H9 (cell line): ENCODE measurements at regions not wholly inside any gene's neighbourhood (a gene's known extent, or its start where the extent isn't known, plus 50 kb on each side); places are given as distances from the start of the nearest gene placed in this dataset.

Experiments
- DNase-seq: peaks from one replicate; pipeline ENCODE4 v3.0.0-alpha.2; 2017
- H2AFZ ChIP-seq: one replicate; pipeline ENCODE4 v1.6.1; 2013; ENCODE audit warnings: mild to moderate bottlenecking, low read length, control low read depth, moderate library complexity
- H2AK5ac ChIP-seq: 2 replicates; pipeline ENCODE4 v1.6.1; 2013; ENCODE audit warnings: low read length, control low read depth, mixed read lengths; ENCODE audit not compliant: insufficient read length
- H2BK120ac ChIP-seq: one replicate; pipeline ENCODE4 v1.6.1; 2013; ENCODE audit warnings: low read depth, mild to moderate bottlenecking, low read length, control low read depth, inconsistent platforms; ENCODE audit not compliant: poor library complexity, severe bottlenecking
- H2BK12ac ChIP-seq: 2 replicates; pipeline ENCODE4 v1.6.1; 2013; ENCODE audit warnings: low read length, control low read depth, mixed read lengths, low read depth; ENCODE audit not compliant: insufficient read length
- H2BK15ac ChIP-seq: 2 replicates; pipeline ENCODE4 v1.6.1; 2013; ENCODE audit warnings: low read depth, low read length, control low read depth
- H2BK20ac ChIP-seq: one replicate; pipeline ENCODE4 v1.6.1; 2013; ENCODE audit warnings: low read depth, mild to moderate bottlenecking, low read length, control low read depth, inconsistent platforms; ENCODE audit not compliant: poor library complexity, severe bottlenecking
- H2BK5ac ChIP-seq: 2 replicates; pipeline ENCODE4 v1.6.1; 2013; ENCODE audit warnings: low read length, control low read depth, mixed read lengths; ENCODE audit not compliant: insufficient read length
- H3K14ac ChIP-seq: 2 replicates; pipeline ENCODE4 v1.6.1; 2013; ENCODE audit warnings: low read length, control low read depth; ENCODE audit not compliant: insufficient read depth
- H3K18ac ChIP-seq: 2 replicates; pipeline ENCODE4 v1.6.1; 2013; ENCODE audit warnings: low read depth, mild to moderate bottlenecking, mixed read lengths, low read length, control low read depth; ENCODE audit not compliant: insufficient read length
- H3K23ac ChIP-seq: 2 replicates; pipeline ENCODE4 v1.6.1; 2013; ENCODE audit warnings: low read length, control low read depth, mixed read lengths, low read depth; ENCODE audit not compliant: insufficient read length
- H3K23me2 ChIP-seq: 2 replicates; pipeline ENCODE4 v1.6.1; 2013; ENCODE audit warnings: low read depth, mild to moderate bottlenecking, mixed read lengths, low read length, control low read depth; ENCODE audit not compliant: insufficient read length, poor library complexity, severe bottlenecking
- H3K27ac ChIP-seq: 2 replicates; pipeline ENCODE4 v1.5.1; 2013; ENCODE audit warnings: low read length, control low read depth, mixed read lengths, low read depth; ENCODE audit not compliant: insufficient read length
- H3K27me3 ChIP-seq: 2 replicates; pipeline ENCODE4 v1.6.1; 2013; ENCODE audit warnings: low read length, control low read depth, inconsistent platforms; ENCODE audit not compliant: insufficient read depth
- H3K4ac ChIP-seq: 2 replicates; pipeline ENCODE4 v1.6.1; 2013; ENCODE audit warnings: low read depth, mild to moderate bottlenecking, control low read depth, inconsistent platforms, low read length, moderate library complexity
- H3K4me1 ChIP-seq: 2 replicates; pipeline ENCODE4 v1.6.1; 2013; ENCODE audit warnings: low read length, control low read depth, inconsistent platforms; ENCODE audit not compliant: insufficient read depth
- H3K4me2 ChIP-seq: 2 replicates; pipeline ENCODE4 v1.6.1; 2013; ENCODE audit warnings: low read length, control low read depth, mixed read lengths; ENCODE audit not compliant: insufficient read length, insufficient read depth
- H3K56ac ChIP-seq: 2 replicates; pipeline ENCODE4 v1.6.1; 2013; ENCODE audit warnings: low read depth, mild to moderate bottlenecking, mixed read lengths, low read length, control low read depth; ENCODE audit not compliant: insufficient read length
- H3K79me1 ChIP-seq: 2 replicates; pipeline ENCODE4 v1.6.1; 2013; ENCODE audit warnings: low read depth, mild to moderate bottlenecking, moderate library complexity, low read length, control low read depth, inconsistent platforms; ENCODE audit not compliant: insufficient read depth, poor library complexity, severe bottlenecking
- H3K79me2 ChIP-seq: 2 replicates; pipeline ENCODE4 v1.6.1; 2013; ENCODE audit warnings: low read length, control low read depth, inconsistent platforms; ENCODE audit not compliant: insufficient read depth
- H3K9ac ChIP-seq: 2 replicates; pipeline ENCODE4 v1.6.1; 2013; ENCODE audit warnings: low read length, control low read depth, mixed read lengths; ENCODE audit not compliant: insufficient read length; ENCODE audit errors: extremely low read depth
- H3K9me3 ChIP-seq: one replicate; pipeline ENCODE4 v1.6.1; 2013; ENCODE audit warnings: low read depth, low read length, inconsistent platforms; ENCODE audit not compliant: control insufficient read depth
- H3T11ph ChIP-seq: one replicate; pipeline ENCODE4 v1.6.1; 2013; ENCODE audit warnings: mild to moderate bottlenecking, low read length, control low read depth, inconsistent platforms
- H4K20me1 ChIP-seq: one replicate; pipeline ENCODE4 v1.6.1; 2013; ENCODE audit not compliant: control insufficient read depth, insufficient read length, insufficient read depth
- H4K5ac ChIP-seq: 2 replicates; pipeline ENCODE4 v1.6.1; 2013; ENCODE audit warnings: low read depth, mild to moderate bottlenecking, mixed read lengths, low read length, control low read depth; ENCODE audit not compliant: insufficient read length
- H4K8ac ChIP-seq: replicated peaks from 2 replicates; pipeline ENCODE4 v1.6.1; 2013; ENCODE audit warnings: low read length, control low read depth, mixed read lengths, low read depth; ENCODE audit not compliant: insufficient read length
- H4K91ac ChIP-seq: 2 replicates; pipeline ENCODE4 v1.6.1; 2013; ENCODE audit warnings: low read depth, mild to moderate bottlenecking, moderate library complexity, mixed read lengths, low read length, control low read depth; ENCODE audit not compliant: insufficient read length
- H3K27ac Mint-ChIP-seq, 3 experiments: 2 replicates in 2 of 3; 3 replicates in 1 of 3; pipeline ENCODE4 v1.8.0; 2020 to 2021; ENCODE audit warnings: mixed read lengths in 3 of 3, mild to moderate bottlenecking in 1 of 3, moderate library complexity in 1 of 3
- H3K27me3 Mint-ChIP-seq: 2 replicates; pipeline ENCODE4 v1.8.0; 2021; ENCODE audit warnings: low read depth, mild to moderate bottlenecking, moderate library complexity, mixed read lengths
- H3K36me3 Mint-ChIP-seq, 3 experiments: 2 replicates in 2 of 3; 3 replicates in 1 of 3; pipeline ENCODE4 v1.8.0; 2020 to 2021; ENCODE audit warnings: low read depth in 3 of 3, mixed read lengths in 3 of 3; ENCODE audit not compliant: insufficient read depth in 1 of 3
- H3K4me1 Mint-ChIP-seq, 2 experiments: 2 replicates each; pipeline ENCODE4 v1.8.0; 2020; ENCODE audit warnings: mixed read lengths in 2 of 2
- H3K4me3 Mint-ChIP-seq, 2 experiments: 2 replicates in 1 of 2; 3 replicates in 1 of 2; pipeline ENCODE4 v1.8.0; 2020 to 2021; ENCODE audit warnings: mild to moderate bottlenecking in 2 of 2, mixed read lengths in 2 of 2, moderate library complexity in 1 of 2
- H3K9me3 Mint-ChIP-seq, 2 experiments: 2 replicates in 1 of 2; 3 replicates in 1 of 2; pipeline ENCODE4 v1.8.0; 2020; ENCODE audit warnings: mild to moderate bottlenecking in 2 of 2, mixed read lengths in 2 of 2, moderate library complexity in 1 of 2
- CTCF ChIP-seq: fragments of 200-600 bp; sonication (generic); conservative IDR thresholded peaks from 3 replicates; pipeline ENCODE4 v1.8.0; 2021; ENCODE audit warnings: antibody characterized with exemption, mild to moderate bottlenecking
- WGBS: extraction: QIAGEN DNeasy Blood & Tissue Kit; methylation state at CpG from one replicate; pipeline ENCODE4 v1.1.7; 2013; ENCODE audit warnings: missing lambda C conversion rate, low lambda C conversion rate, mixed read lengths; ENCODE audit not compliant: insufficient read length; ENCODE audit errors: extremely low coverage; 5-methylcytosine and 5-hydroxymethylcytosine counted together

GRCh38 chr2:122692400-122693083, 937.1 kb downstream of the TSN start:
- H3K27ac Mint-ChIP-seq, result no peak overlapping the region; a peak in 1 of 7 replicates
- Histone ChIP-seq H2BK120ac (no peak overlapping the region), H3K56ac (no peak overlapping the region), H2BK5ac (no peak overlapping the region), H4K8ac (no peak overlapping the region), H4K5ac (no peak overlapping the region), H3K4ac (no peak overlapping the region), H3K27me3 (no peaks in the 10 kb centered on the region), H2BK12ac (no peak overlapping the region), H3T11ph (no peak overlapping the region), H4K20me1 (no peaks in the 10 kb centered on the region), H2BK15ac (no peak overlapping the region), H3K9ac (no peak overlapping the region), H3K79me2 (no peaks in the 10 kb centered on the region), H3K18ac (no peak overlapping the region), H3K79me1 (no peaks in the 10 kb centered on the region), H3K9me3 (no peaks in the 10 kb centered on the region), H3K14ac (no peak overlapping the region), H2AK5ac (no peak overlapping the region), H3K4me1 (no peaks in the 10 kb centered on the region; the same call in 1 of the 2 replicates), H4K91ac (no peak overlapping the region), H3K23ac (no peak overlapping the region), H3K23me2 (no peaks in the 10 kb centered on the region), H3K27ac (no peak overlapping the region), H3K4me2 (no peak overlapping the region), H2AFZ (no peak overlapping the region), H2BK20ac (no peak overlapping the region)
- TF ChIP-seq CTCF, result no peak
- peaks cover 9 to 14% of the 10 kb centered on the region in 2 experiments; a peak in 2 of 4 replicates for H3K4me1 Mint-ChIP-seq
- H3K9me3 Mint-ChIP-seq, result no peaks in the 10 kb centered on the region
- DNase-seq, result no peak
- no peaks in the 10 kb centered on the region for H3K27me3 Mint-ChIP-seq
- no peaks in the 10 kb centered on the region for H3K36me3 Mint-ChIP-seq
- WGBS, result no CpG with 5 or more reads among the region's 4 CpGs
- no peak overlapping the region for H3K4me3 Mint-ChIP-seq
